Vagina (tissue), 2 donors: ENCODE measurements at regions not wholly inside any gene's neighbourhood (a gene's known extent, or its start where the extent isn't known, plus 50 kb on each side); places are given as distances from the start of the nearest gene placed in this dataset. TPM values are rescaled to one million over a fixed set of nuclear protein-coding genes. Genes with fewer than 3 reads are reported as not detected.

Experiments
- DNase-seq, 2 donors: peaks; one replicate each; pipeline ENCODE4 v3.0.0-alpha.2; 2017; ENCODE audit errors: extremely low spot score in 2 of 2
- H3K27ac ChIP-seq: fragments of 200-600 bp; sonication (generic); one replicate; pipeline ENCODE4 v1.5.1; 2019
- H3K27me3 ChIP-seq: fragments of 200-600 bp; sonication (generic); one replicate; pipeline ENCODE4 v1.5.1; 2019
- H3K36me3 ChIP-seq, 2 donors: fragments of 200-600 bp; sonication (generic); one replicate each; pipeline ENCODE4 v1.5.1; 2017 to 2019
- H3K4me1 ChIP-seq: fragments of 200-600 bp; sonication (generic); one replicate; pipeline ENCODE4 v1.5.1; 2019
- H3K4me3 ChIP-seq, 2 donors: fragments of 200-600 bp; sonication (generic); 1 replicate in 1 of 2; 2 replicates in 1 of 2; pipeline ENCODE4 v1.5.1; 2016 to 2019
- H3K9me3 ChIP-seq: fragments of 200-600 bp; sonication (generic); one replicate; pipeline ENCODE4 v1.5.1; 2019
- POLR2A ChIP-seq, 2 donors: fragments of 450-650 bp; IDR thresholded peaks; one replicate each; pipeline ENCODE4 v1.6.1; 2017; ENCODE audit warnings: antibody characterized with exemption in 2 of 2, mild to moderate bottlenecking in 2 of 2, moderate library complexity in 2 of 2
- POLR2AphosphoS5 ChIP-seq, 2 donors: sonication (generic); formaldehyde crosslinking; IDR thresholded peaks; one replicate each; pipeline ENCODE4 v1.9.0; 2017; ENCODE audit warnings: antibody characterized with exemption in 2 of 2, mild to moderate bottlenecking in 2 of 2, low read depth in 1 of 2; ENCODE audit not compliant: insufficient read depth in 1 of 2
- intact Hi-C: fragments of 100-400 bp; cut with DNase I; formaldehyde crosslinking; loops from one replicate; pipeline ENCODE4 v1.15.1; 2023
- small RNA-seq: library from RNA; depleted of rRNA; stranded (forward); fragments of <200 nt; gene quantifications from one replicate; pipeline ENCODE3, GENCODE V24; 2016
- TF ChIP-seq, protein P1 (sequence below), 3 experiments: fragments of 450-650 bp in 2 of 3; fragments of 200-600 bp in 1 of 3; sonication (generic) in 1 of 3; IDR thresholded peaks; one replicate each; pipeline ENCODE4 v1.5.1; 2017 to 2019; ENCODE audit warnings: antibody characterized with exemption in 3 of 3, mild to moderate bottlenecking in 2 of 3, moderate library complexity in 2 of 3

DNA sequence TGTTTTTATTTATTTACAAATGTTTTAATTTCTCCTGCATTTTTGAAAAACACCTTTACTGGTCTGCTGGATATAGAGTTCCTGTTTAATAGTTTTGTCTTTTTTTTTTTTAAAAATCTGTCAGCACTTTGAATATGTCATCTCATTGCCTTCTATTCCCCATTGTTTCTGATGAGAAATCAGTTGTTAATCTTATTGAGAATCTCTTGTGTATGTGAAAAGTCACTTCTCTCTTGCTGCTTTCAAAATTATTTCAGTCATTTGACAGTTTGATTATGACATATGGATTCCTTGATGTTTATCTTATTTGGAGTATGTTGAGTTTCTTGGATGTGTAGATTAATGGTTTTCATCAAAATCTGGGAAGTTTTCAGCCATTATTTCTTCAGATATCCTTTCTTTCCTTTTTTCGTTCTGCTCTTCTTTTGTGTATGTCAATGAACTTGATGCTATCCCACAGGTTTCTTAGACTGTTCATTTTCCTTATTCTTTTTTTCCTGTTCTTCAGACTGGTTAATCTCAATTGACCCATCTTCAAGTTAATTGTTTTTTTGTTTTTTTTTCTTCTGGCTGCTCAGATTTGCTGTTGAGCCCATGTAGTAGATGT is 51.2 kb upstream of the CCDC190 start:
- Histone ChIP-seq H3K27me3 (no peaks in the 10 kb centered on the region), H3K4me3 (no peak overlapping the region), H3K4me1 (no peaks in the 10 kb centered on the region), H3K36me3 (no peaks in the 10 kb centered on the region), H3K9me3 (no peaks in the 10 kb centered on the region), H3K27ac (no peak overlapping the region)
- intact Hi-C loops = no loop called here
- DNase-seq = no peak
- TF ChIP-seq POLR2AphosphoS5 (IDR thresholded peaks at IDR 0.05; ENCODE audit: insufficient read depth in 1 of 2, low read depth in 1 of 2) (no peak), POLR2A (IDR thresholded peaks at IDR 0.05) (no peak)
- TF ChIP-seq, protein P1, sequence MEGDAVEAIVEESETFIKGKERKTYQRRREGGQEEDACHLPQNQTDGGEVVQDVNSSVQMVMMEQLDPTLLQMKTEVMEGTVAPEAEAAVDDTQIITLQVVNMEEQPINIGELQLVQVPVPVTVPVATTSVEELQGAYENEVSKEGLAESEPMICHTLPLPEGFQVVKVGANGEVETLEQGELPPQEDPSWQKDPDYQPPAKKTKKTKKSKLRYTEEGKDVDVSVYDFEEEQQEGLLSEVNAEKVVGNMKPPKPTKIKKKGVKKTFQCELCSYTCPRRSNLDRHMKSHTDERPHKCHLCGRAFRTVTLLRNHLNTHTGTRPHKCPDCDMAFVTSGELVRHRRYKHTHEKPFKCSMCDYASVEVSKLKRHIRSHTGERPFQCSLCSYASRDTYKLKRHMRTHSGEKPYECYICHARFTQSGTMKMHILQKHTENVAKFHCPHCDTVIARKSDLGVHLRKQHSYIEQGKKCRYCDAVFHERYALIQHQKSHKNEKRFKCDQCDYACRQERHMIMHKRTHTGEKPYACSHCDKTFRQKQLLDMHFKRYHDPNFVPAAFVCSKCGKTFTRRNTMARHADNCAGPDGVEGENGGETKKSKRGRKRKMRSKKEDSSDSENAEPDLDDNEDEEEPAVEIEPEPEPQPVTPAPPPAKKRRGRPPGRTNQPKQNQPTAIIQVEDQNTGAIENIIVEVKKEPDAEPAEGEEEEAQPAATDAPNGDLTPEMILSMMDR (IDR thresholded peaks at IDR 0.05) = no peak

Small RNA genes in the stretch of these regions (small RNA-seq; reads per million reads assigned to genes)
- not detected for gene AL392003.1
